ENCODE measurements at regions not wholly inside any gene's neighbourhood (a gene's known extent, or its start where the extent isn't known, plus 50 kb on each side); places are given as distances from the start of the nearest gene placed in this dataset.

DNA sequence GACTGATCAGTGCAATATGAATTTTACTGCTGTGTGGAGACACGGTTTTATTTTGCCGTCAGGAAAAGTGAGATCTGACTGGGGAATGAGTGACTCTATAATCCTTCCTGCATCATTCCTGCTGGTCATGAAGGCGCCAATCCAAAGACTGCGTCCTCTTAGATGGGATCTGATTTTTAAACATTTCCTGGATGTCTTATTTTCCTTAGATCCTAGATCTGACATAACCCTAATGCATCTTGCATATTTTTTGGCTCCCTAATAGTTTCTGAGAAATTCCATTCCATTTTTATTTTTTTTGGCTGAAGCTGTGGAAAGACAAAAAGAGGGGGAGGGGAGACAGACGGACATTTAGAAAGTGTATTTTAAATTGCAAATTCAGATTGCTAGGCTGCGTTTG lies 454.9 kb upstream of the FAT1 start:
- Histone ChIP-seq H3K79me1 (ENCODE audit: insufficient read depth, low read depth, low read length, poor library complexity, severe bottlenecking) (no peaks in the 10 kb centered on the region), H2BK15ac (ENCODE audit: low read depth, low read length) (no peak overlapping the region), H2BK12ac (ENCODE audit: insufficient read length, low read depth, low read length) (no peak overlapping the region), H3K4me1 (ENCODE audit: insufficient read depth, low read length) (no peaks in the 10 kb centered on the region), H3K79me2 (ENCODE audit: insufficient read depth, low read length) (no peaks in the 10 kb centered on the region), H4K8ac (replicated peaks; ENCODE audit: insufficient read length, low read depth, low read length) (no peak overlapping the region), H3K27me3 (ENCODE audit: insufficient read depth, low read length) (no peaks in the 10 kb centered on the region), H3T11ph (ENCODE audit: low read length) (no peak overlapping the region), H3K23me2 (ENCODE audit: insufficient read length, low read depth, low read length, poor library complexity, severe bottlenecking) (no peaks in the 10 kb centered on the region), H4K91ac (ENCODE audit: insufficient read length, low read depth, low read length) (no peak overlapping the region), H3K9ac (ENCODE audit: extremely low read depth, insufficient read length, low read length) (no peak overlapping the region), H3K4me2 (ENCODE audit: insufficient read depth, insufficient read length, low read length) (no peak overlapping the region), H3K9me3 (ENCODE audit: control insufficient read depth, low read depth, low read length) (no peaks in the 10 kb centered on the region), H2BK5ac (ENCODE audit: insufficient read length, low read length) (no peak overlapping the region), H3K18ac (ENCODE audit: insufficient read length, low read depth, low read length) (no peak overlapping the region), H3K56ac (ENCODE audit: insufficient read length, low read depth, low read length) (no peak overlapping the region), H4K5ac (ENCODE audit: insufficient read length, low read depth, low read length) (no peak overlapping the region), H4K20me1 (ENCODE audit: control insufficient read depth, insufficient read depth, insufficient read length) (no peaks in the 10 kb centered on the region), H3K27ac (ENCODE audit: insufficient read length, low read depth, low read length) (no peak overlapping the region), H2AFZ (ENCODE audit: low read length) (no peak overlapping the region), H2BK20ac (ENCODE audit: low read depth, low read length, poor library complexity, severe bottlenecking) (no peak overlapping the region), H3K14ac (ENCODE audit: insufficient read depth, low read length) (no peak overlapping the region), H2AK5ac (ENCODE audit: insufficient read length, low read length) (no peak overlapping the region), H3K4ac (ENCODE audit: low read depth, low read length) (no peak overlapping the region), H2BK120ac (ENCODE audit: low read depth, low read length, poor library complexity, severe bottlenecking) (no peak overlapping the region), H3K23ac (ENCODE audit: insufficient read length, low read depth, low read length) (no peak overlapping the region)
- no peak overlapping the region for H3K27ac Mint-ChIP-seq
- H3K9me3 Mint-ChIP-seq: no peaks in the 10 kb centered on the region; a peak in 1 of 5 replicates
- WGBS (ENCODE audit: extremely low coverage, insufficient read length, low lambda C conversion rate): no CpG with 5 or more reads among the region's 6 CpGs
- no peak for DNase-seq
- H3K4me3 Mint-ChIP-seq: no peak overlapping the region
- peaks cover 14 to 25% of the 10 kb centered on the region in 2 experiments for H3K4me1 Mint-ChIP-seq
- no peaks in the 10 kb centered on the region for H3K36me3 Mint-ChIP-seq (ENCODE audit: insufficient read depth in 1 of 3, low read depth in 3 of 3)
- H3K27me3 Mint-ChIP-seq (ENCODE audit: low read depth): no peaks in the 10 kb centered on the region
- TF ChIP-seq, protein P1, sequence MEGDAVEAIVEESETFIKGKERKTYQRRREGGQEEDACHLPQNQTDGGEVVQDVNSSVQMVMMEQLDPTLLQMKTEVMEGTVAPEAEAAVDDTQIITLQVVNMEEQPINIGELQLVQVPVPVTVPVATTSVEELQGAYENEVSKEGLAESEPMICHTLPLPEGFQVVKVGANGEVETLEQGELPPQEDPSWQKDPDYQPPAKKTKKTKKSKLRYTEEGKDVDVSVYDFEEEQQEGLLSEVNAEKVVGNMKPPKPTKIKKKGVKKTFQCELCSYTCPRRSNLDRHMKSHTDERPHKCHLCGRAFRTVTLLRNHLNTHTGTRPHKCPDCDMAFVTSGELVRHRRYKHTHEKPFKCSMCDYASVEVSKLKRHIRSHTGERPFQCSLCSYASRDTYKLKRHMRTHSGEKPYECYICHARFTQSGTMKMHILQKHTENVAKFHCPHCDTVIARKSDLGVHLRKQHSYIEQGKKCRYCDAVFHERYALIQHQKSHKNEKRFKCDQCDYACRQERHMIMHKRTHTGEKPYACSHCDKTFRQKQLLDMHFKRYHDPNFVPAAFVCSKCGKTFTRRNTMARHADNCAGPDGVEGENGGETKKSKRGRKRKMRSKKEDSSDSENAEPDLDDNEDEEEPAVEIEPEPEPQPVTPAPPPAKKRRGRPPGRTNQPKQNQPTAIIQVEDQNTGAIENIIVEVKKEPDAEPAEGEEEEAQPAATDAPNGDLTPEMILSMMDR (conservative IDR thresholded peaks at IDR 0.05): no peak
